ENCODE measurements at regions not wholly inside any gene's neighbourhood (a gene's known extent, or its start where the extent isn't known, plus 50 kb on each side); places are given as distances from the start of the nearest gene placed in this dataset.

DNA sequence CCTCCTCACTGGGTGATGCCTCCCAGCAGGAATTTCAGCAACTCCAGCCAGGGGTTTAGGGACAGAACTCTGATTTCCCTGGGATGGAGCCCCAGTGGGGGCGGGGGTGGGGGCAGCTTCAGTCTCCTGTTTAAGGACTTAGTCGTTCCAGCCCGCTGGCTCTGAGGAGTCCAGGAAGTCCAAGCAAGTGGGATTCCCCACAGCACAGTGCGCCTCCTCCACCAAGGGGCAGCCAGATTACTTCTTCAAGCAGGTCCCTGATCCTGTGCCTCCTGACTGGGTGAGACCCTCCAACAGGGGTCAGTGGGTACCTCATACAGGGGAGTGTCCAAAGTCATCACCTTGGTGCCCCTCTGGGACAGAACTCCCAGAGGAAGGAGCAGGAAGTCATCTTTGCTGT is 1438.4 kb upstream of the B3GALT2 start:
- TF ChIP-seq, protein P1, sequence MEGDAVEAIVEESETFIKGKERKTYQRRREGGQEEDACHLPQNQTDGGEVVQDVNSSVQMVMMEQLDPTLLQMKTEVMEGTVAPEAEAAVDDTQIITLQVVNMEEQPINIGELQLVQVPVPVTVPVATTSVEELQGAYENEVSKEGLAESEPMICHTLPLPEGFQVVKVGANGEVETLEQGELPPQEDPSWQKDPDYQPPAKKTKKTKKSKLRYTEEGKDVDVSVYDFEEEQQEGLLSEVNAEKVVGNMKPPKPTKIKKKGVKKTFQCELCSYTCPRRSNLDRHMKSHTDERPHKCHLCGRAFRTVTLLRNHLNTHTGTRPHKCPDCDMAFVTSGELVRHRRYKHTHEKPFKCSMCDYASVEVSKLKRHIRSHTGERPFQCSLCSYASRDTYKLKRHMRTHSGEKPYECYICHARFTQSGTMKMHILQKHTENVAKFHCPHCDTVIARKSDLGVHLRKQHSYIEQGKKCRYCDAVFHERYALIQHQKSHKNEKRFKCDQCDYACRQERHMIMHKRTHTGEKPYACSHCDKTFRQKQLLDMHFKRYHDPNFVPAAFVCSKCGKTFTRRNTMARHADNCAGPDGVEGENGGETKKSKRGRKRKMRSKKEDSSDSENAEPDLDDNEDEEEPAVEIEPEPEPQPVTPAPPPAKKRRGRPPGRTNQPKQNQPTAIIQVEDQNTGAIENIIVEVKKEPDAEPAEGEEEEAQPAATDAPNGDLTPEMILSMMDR (IDR thresholded peaks at IDR 0.05; ENCODE audit: low read depth, low read length, poor library complexity, severe bottlenecking): no peak
- no peak for TF ChIP-seq EZH2phosphoT487 (IDR thresholded peaks at IDR 0.05; ENCODE audit: borderline replicate concordance, low read length)
